ENCODE measurements at regions not wholly inside any gene's neighbourhood (a gene's known extent, or its start where the extent isn't known, plus 50 kb on each side); places are given as distances from the start of the nearest gene placed in this dataset.

GRCh38 chr1:79662596-79662995, 656.1 kb upstream of the ADGRL4 start:
- DNase-seq (no peak), ATAC-seq (no peak)
- peaks cover 0 to 11% (median 0%) of the 10 kb centered on the region in 4 donors for H3K4me1 ChIP-seq
- WGBS (ENCODE audit: insufficient coverage, low coverage, low lambda C conversion rate, missing lambda C conversion rate) = 19% methylated on average over 1 of the region's 1 CpG
- TF ChIP-seq, protein P1, sequence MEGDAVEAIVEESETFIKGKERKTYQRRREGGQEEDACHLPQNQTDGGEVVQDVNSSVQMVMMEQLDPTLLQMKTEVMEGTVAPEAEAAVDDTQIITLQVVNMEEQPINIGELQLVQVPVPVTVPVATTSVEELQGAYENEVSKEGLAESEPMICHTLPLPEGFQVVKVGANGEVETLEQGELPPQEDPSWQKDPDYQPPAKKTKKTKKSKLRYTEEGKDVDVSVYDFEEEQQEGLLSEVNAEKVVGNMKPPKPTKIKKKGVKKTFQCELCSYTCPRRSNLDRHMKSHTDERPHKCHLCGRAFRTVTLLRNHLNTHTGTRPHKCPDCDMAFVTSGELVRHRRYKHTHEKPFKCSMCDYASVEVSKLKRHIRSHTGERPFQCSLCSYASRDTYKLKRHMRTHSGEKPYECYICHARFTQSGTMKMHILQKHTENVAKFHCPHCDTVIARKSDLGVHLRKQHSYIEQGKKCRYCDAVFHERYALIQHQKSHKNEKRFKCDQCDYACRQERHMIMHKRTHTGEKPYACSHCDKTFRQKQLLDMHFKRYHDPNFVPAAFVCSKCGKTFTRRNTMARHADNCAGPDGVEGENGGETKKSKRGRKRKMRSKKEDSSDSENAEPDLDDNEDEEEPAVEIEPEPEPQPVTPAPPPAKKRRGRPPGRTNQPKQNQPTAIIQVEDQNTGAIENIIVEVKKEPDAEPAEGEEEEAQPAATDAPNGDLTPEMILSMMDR (IDR thresholded peaks at IDR 0.05) = no peak
- TF ChIP-seq POLR2A (IDR thresholded peaks at IDR 0.05) = no peak
- intact Hi-C loops (cut with DNase I) = no loop called here
- H3K36me3 ChIP-seq = no peaks in the 10 kb centered on the region
- H3K27ac ChIP-seq = no peak overlapping the region
- no peak overlapping the region for H3K4me3 ChIP-seq
- H3K9me3 ChIP-seq = no peaks in the 10 kb centered on the region
- no peaks in the 10 kb centered on the region for H3K27me3 ChIP-seq

DNA sequence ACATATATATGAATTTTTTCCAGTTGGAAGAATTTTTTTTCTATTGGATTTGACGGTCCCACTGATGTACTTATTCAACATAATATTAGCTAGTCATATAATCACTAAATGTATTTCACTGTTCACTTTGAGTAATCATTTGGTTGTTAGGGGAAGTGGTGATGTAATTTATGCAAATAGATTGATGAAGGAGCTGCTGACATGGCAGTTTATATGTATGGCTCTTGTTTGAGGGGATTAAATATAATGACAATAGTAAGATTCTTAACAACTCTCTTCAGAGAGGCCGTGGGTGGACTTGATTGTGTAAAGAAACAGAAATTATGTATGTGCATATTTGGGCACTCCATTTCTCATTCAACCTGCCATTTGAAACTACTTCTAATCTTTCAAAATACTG, 653.6 kb upstream of the ADGRL4 start:
- Histone ChIP-seq H3K9me3 (no peaks in the 10 kb centered on the region), H3K27me3 (no peaks in the 10 kb centered on the region), H3K4me1 (peaks cover 0 to 17% (median 0%) of the 10 kb centered on the region in 4 donors), H3K36me3 (no peaks in the 10 kb centered on the region), H3K4me3 (no peak overlapping the region), H3K27ac (no peak overlapping the region)
- intact Hi-C loops (cut with DNase I) = no loop called here
- no peak for DNase-seq
- whole genome bisulfite sequencing (ENCODE audit: insufficient coverage, low coverage, low lambda C conversion rate, missing lambda C conversion rate) = 69% methylated on average over 2 of the region's 2 CpGs
- ATAC-seq = no peak
- TF ChIP-seq, protein P1 (IDR thresholded peaks at IDR 0.05) = no peak
- TF ChIP-seq POLR2A (IDR thresholded peaks at IDR 0.05) = no peak

DNA sequence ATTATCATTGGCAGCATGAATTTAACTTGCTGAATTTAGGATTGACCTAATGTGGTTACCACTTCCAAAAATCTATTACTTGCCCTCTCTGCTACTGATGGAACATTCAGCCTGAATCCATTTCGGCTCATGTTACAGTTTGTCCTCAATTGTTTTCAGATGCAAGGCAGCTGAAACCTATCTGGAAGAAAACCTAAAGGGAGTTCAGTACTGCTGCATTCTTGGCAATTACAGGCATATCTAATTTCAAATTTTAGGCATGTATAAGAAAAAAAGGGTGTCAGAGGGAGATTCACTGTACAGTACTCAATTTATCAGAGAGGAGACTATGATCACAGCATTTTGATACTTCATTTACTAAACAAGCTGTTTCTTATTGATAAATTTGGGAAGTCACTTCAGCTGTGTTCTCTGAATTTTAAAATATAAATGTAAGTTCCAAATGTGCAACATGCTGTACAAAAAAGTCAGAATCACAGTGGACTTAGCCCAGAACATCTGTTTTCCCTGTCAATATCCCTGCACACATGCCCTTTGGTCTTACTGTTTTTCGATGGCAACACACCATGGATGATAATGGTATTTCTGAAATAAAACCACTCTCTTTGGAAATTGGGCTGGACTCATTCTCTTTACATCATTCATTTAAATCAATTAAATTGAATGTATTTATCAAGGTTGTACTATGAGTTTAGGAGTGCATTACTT, 651.6 kb upstream of the ADGRL4 start:
- intact Hi-C loops (cut with DNase I) = no loop called here
- no peaks in the 10 kb centered on the region for H3K27me3 ChIP-seq
- DNase-seq (peak in 1 of 3 donors; percentile 46), ATAC-seq (peak; percentile 94 to 98 (median 97))
- no peak for TF ChIP-seq POLR2A (IDR thresholded peaks at IDR 0.05)
- TF ChIP-seq, protein P1 (IDR thresholded peaks at IDR 0.05) = no peak
- H3K36me3 ChIP-seq = no peaks in the 10 kb centered on the region
- H3K4me1 ChIP-seq = peaks cover 0 to 17% (median 0%) of the 10 kb centered on the region in 4 donors
- H3K9me3 ChIP-seq = no peaks in the 10 kb centered on the region
- H3K4me3 ChIP-seq = no peak overlapping the region
- H3K27ac ChIP-seq = peak overlapping the region in 1 of 3 donors; percentile 19
- 25% methylated on average over 2 of the region's 2 CpGs for WGBS (ENCODE audit: insufficient coverage, low coverage, low lambda C conversion rate, missing lambda C conversion rate)

GRCh38 chr1:79655876-79656275, 649.3 kb upstream of the ADGRL4 start:
- WGBS (ENCODE audit: insufficient coverage, low coverage, low lambda C conversion rate, missing lambda C conversion rate) = 22% methylated on average over 2 of the region's 2 CpGs
- TF ChIP-seq POLR2A (IDR thresholded peaks at IDR 0.05) = no peak
- TF ChIP-seq, protein P1 (IDR thresholded peaks at IDR 0.05) = no peak

More at GRCh38 chr1:79655876-79656275, 649.3 kb upstream of the ADGRL4 start:
- Histone ChIP-seq H3K36me3 (no peaks in the 10 kb centered on the region), H3K4me1 (peaks cover 0 to 17% (median 0%) of the 10 kb centered on the region in 4 donors), H3K27ac (no peak overlapping the region), H3K4me3 (no peak overlapping the region), H3K9me3 (no peaks in the 10 kb centered on the region), H3K27me3 (no peaks in the 10 kb centered on the region)
- peak in 3 of 4 donors; percentile 51 to 65 (median 55) for ATAC-seq
- no peak for DNase-seq
- intact Hi-C loops (cut with DNase I) = no loop called here

Measured in right lobe of liver (tissue), 6 donors.